HG02943 (cell line): ENCODE measurements at regions not wholly inside any gene's neighbourhood (a gene's known extent, or its start where the extent isn't known, plus 50 kb on each side); places are given as distances from the start of the nearest gene placed in this dataset.
"Not testable (repeated sequence)": the region's sequence is repeated elsewhere in the genome, so short reads cannot be mapped to it uniquely, and the experiment has no call there.

ENCODE experiments used
- ATAC-seq: cut with Tn5 transposase; IDR thresholded peaks from one replicate; pipeline ENCODE4 v1.9.1; 2021; ENCODE audit warnings: mild to moderate bottlenecking, low read depth, moderate library complexity; ENCODE audit not compliant: unreplicated experiment

DNA sequence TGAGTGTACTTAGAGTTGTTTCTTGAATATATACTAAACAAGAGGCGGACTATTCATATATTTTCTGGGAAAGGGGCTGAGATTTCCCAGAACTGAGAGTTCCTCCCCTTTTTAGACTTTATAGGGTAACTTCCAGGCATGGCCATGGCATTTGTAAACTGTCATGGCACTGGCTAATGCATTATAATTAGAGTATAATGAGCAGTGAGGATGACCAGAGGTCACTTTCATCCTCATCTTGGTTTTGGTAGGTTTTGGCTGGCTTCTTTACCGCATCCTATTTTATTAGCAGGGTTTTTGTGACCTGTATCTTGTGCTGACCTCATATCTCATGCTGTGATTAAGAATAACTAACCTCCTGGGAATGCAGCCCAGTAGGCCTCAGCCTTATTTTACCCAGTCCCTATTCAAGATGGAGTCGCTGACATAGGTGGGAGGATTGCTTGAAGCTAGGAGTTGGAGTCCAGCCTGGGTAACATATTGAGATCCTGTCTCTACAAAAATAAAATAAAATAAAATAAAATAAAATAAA lies 91.4 kb downstream of the MOBP start:
- no peak for ATAC-seq

- no peak for ATAC-seq
Observed at GRCh38 chr3:39559543-39559942, 92.1 kb downstream of the MOBP start.

GRCh38 chr3:39568508-39568907 lies 101.0 kb downstream of the MOBP start:
- ATAC-seq, result no peak

GRCh38 chr3:39569095-39569494 lies 101.6 kb downstream of the MOBP start:
- ATAC-seq, result no peak

DNA sequence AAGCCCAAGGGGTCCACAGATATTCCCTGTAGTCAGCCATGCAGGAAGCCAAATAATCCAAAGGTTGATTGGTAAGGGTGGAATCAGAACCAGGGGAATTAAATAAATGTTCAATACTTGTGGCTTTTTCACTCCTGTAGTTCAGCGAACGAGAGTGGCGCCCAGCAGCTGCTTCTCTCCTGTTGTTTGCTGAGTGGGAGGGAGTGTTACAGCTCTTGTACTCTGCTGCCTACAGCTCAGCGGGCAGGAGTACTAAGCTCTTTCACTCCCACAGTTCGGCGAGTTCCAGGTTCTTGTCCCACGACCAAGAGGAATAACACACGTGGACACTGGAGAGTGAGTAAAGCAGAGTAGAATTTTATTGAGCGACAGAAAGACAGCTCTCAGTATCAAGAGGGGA lies 105.9 kb downstream of the MOBP start:
- no peak for ATAC-seq

DNA sequence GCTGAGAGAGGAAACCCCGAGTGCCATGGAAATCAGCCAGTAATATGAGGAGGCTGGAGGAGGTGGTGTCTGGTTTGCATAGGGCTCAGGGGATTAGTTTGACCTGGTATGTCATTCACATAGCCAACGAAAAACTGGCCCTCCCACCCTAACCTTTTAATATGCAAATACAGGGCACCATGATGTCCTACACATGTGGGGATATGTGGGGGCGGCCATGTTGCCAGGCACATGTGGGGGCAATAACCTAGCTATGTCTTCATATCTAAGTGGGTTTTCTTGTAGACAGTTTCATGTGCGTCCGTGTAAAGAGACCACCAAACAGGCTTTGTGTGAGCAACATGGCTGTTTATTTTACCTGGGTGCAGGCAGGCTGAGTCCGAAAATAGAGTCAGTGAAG lies 110.1 kb downstream of the MOBP start:
- ATAC-seq, result no peak

DNA sequence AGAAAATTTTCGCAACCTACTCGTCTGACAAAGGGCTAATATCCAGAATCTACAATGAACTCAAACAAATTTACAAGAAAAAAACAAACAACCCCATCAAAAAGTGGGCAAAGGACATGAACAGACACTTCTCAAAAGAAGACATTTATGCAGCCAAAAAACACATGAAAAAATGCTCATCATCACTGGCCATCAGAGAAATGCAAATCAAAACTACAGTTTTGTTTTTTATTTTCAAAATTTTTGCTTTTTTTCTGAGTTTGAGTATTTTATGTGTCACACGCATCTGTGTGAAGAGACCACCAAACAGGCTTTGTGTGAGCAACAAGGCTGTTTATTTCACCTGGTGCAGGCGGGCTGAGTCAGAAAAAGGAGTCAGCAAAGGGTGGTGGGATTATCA lies 118.7 kb downstream of the MOBP start:
- ATAC-seq, result not testable (repeated sequence)

GRCh38 chr3:39587113-39587512 lies 119.6 kb downstream of the MOBP start:
- no peak for ATAC-seq

GRCh38 chr3:39590806-39591205 lies 123.3 kb downstream of the MOBP start:
- ATAC-seq, result no peak

DNA sequence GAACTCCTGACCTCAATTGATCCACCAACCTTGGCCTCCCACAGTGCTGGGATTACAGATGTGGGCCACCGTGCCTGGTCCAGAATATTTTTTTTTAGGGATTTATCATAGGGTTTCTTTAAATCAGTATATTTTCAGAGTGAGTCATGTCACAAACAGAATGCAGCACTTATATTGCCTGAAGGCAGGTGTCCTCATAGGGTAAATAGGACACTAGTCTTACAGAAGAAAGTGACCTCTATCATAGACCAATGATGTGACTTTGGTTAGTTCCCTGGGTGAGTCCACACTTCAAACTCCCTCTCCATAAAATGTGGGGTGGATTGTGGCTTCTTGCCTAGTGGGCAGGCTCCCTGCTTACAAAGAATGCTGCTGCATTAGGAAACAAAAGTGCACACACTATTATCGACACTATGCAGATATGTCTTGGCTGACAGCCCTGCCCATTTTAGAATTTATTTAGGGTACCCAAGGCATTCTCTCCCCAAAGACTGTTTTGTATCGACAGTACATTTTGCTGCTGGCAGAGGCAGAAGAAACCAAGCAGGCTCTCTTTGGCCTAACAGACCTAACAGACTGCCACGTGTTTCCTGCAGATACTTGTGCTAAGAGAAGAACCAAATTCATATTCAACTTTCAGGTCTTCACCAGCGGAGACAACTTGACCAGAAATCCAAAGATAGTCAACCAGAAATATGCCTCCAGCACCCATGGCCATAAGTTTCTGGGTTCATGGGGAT lies 125.0 kb downstream of the MOBP start:
- no peak for ATAC-seq

DNA sequence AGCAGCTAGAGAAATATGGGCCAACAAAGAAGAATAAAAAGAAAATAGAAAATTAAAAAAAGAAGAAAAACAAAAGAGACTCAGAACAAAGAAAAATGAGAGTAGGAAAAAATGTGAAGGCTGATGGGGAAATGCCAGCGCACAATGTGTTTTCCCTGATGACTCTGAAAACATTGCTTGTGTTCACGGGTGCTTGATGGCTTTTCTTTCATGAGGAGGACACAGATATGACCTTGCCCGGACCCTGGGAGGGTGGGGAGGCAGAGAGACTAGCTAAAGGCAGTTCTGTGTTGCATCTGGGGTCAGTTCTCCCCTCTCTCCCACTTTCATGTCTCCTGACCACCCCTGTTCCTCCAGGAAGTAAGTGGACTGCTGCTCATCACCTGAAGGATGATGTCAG lies 125.9 kb downstream of the MOBP start:
- ATAC-seq, result no peak

DNA sequence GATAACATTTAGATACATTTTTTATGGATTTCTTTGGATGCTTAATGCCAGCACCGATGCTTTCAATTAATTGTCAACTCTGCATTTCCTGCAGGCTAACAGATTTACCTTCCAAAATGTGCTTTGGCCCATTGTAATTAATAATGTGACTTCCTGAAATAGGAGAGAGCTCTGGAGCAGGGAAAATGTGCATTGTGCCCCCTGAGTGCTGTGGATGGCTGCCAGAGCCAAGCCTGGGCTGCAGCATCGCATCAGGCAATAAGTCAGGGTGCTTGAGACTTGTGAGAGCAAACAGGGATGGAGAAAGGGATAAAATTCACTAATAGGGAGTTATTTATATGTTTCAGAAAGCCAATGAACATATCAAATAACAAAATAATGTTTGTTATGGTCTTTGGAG lies 133.8 kb downstream of the MOBP start:
- ATAC-seq, result no peak

GRCh38 chr3:39605837-39606236 lies 138.4 kb downstream of the MOBP start:
- ATAC-seq, result no peak

DNA sequence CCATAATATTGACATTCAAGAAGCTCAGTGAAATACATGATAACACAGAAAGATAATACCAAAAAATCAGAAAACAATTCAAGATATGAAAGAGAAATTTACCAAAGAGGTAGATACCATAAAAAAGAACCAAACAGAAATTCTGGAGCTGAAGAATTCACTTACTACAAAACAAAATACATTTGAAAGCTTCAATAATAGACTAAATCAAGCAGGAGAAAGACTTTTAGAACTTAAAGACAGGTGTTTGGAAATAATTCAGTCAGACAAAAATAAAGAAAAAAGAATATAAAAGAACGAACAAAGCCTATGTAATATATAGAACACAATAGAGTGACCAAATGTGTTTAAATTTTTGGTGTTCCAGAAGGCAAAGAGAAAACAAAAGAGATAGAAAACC lies 158.7 kb downstream of the MOBP start:
- ATAC-seq, result no peak

- no peak for ATAC-seq
Observed at GRCh38 chr3:39631136-39631535, 163.7 kb downstream of the MOBP start.

- ATAC-seq, result no peak
Observed at GRCh38 chr3:39637807-39638206, 170.3 kb downstream of the MOBP start.

- ATAC-seq, result no peak
Observed at GRCh38 chr3:39638301-39638700, 170.8 kb downstream of the MOBP start.

DNA sequence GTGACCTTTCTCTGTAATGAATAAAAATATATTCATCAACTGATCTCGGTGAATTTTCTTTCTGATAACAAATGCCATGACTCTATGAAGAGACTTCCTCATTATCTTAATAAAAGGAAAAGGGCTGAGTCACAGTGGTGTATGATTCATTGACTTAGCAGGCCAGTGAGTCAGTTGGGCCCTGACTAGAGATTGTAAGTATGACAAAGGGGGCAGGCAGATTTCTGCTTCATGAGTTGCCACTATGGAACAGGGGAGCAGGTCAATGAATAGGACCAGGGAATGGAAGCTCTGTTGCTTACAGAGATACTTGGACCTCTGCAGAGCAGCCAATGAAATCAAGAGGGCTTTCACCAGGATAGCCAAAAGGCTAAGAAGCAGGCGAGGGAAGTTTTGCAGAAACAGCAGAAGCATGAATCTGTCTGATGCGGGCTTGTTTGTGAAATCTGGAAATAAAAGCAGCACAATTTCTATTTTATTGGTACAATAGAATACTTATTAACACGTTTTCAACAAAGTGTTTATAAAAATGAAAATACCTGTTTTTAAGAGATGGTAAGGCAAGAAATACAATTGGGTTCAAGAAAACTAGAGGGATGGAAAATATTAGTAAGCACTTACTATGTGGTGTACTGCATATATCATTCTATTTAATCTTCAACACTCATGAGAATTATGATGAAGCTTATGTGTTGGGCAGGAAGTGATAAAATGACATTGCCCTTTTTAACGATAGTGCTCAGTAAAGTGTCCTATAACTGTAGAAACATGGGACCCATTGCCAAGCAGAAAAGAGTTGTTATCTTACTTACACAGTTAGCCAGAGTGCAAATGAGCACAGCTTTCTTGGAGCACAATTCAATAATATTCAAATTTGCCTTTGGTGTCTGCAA lies 169.8 kb upstream of the MYRIP start:
- no peak for ATAC-seq

DNA sequence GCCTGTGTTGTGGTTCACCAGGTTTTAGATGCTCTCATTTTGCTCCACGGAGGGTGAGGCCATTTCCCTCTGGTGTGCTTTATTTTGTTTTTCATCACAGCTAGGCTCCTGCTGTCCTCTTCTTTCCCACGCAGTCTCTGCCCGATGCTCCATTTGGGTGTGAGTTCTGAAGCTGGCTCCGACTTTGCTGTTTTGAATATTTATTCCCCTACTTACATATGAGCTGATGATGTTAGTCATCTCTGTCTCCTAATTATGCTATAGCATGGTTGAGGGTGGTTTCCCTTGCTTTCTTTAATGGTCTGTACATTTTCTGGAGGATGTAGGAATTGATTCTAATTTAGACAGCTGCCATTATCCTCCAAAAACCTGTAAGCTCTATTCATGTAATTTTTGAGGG lies 168.1 kb upstream of the MYRIP start:
- no peak for ATAC-seq

GRCh38 chr3:39644176-39644575 lies 165.2 kb upstream of the MYRIP start:
- no peak for ATAC-seq

DNA sequence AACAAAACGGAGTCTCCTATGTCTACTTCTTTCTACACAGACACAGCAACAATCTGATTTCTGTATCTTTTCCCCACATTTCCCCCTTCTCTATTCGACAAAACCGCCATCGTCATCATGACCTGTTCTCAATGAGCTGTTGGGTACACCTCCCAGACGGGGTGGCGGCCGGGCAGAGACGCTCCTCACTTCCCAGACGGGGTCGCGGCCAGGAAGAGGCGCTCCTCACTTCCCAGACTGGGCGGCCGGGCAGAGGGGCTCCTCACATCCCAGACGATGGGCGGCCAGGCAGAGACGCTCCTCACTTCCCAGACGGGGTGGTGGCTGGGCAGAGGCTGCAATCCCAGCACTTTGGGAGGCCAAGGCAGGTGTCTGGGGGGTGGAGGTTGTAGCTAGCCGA lies 158.2 kb upstream of the MYRIP start:
- not testable (repeated sequence) for ATAC-seq
